ENCODE measurements at regions not wholly inside any gene's neighbourhood (a gene's known extent, or its start where the extent isn't known, plus 50 kb on each side); places are given as distances from the start of the nearest gene placed in this dataset.

DNA sequence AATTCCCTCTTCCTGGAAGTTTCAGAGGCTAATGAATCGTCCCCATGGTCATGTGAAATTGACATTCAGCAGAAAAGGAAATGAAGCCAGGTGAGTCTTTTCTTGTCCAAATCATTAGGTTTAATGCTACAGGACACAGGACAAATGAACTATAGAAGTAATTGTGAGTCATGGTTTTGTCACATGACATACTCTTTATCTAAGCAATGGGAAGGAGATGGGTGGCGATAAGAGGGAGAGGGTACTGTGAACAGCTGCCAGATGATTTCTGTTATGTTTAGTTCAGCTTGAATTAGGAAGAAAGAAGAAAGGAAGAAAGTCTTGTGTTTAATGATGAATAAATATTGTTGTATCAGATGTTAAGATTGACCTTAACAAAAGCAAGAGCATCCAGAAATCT is 515.4 kb upstream of the ZNF717 start:
- TF ChIP-seq, protein P1, sequence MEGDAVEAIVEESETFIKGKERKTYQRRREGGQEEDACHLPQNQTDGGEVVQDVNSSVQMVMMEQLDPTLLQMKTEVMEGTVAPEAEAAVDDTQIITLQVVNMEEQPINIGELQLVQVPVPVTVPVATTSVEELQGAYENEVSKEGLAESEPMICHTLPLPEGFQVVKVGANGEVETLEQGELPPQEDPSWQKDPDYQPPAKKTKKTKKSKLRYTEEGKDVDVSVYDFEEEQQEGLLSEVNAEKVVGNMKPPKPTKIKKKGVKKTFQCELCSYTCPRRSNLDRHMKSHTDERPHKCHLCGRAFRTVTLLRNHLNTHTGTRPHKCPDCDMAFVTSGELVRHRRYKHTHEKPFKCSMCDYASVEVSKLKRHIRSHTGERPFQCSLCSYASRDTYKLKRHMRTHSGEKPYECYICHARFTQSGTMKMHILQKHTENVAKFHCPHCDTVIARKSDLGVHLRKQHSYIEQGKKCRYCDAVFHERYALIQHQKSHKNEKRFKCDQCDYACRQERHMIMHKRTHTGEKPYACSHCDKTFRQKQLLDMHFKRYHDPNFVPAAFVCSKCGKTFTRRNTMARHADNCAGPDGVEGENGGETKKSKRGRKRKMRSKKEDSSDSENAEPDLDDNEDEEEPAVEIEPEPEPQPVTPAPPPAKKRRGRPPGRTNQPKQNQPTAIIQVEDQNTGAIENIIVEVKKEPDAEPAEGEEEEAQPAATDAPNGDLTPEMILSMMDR (conservative IDR thresholded peaks at IDR 0.05; ENCODE audit: low read depth, low read length), result no peak
- no peak for TF ChIP-seq EZH2 (IDR thresholded peaks at IDR 0.05; ENCODE audit: low read length, unreplicated experiment)
